Hematopoietic multipotent progenitor cell treated with erythropoietin and hydrocortisone succinate and interleukin-3 and kit ligand, for 8 days (in vitro differentiated cells): ENCODE measurements at regions not wholly inside any gene's neighbourhood (a gene's known extent, or its start where the extent isn't known, plus 50 kb on each side); places are given as distances from the start of the nearest gene placed in this dataset.
A peak's percentile ranks its signal among the peaks of the same experiment; 100 is the strongest.

Source experiments
- DNase-seq: peaks from one replicate; pipeline ENCODE4 v3.0.0-alpha.2; 2015

DNA sequence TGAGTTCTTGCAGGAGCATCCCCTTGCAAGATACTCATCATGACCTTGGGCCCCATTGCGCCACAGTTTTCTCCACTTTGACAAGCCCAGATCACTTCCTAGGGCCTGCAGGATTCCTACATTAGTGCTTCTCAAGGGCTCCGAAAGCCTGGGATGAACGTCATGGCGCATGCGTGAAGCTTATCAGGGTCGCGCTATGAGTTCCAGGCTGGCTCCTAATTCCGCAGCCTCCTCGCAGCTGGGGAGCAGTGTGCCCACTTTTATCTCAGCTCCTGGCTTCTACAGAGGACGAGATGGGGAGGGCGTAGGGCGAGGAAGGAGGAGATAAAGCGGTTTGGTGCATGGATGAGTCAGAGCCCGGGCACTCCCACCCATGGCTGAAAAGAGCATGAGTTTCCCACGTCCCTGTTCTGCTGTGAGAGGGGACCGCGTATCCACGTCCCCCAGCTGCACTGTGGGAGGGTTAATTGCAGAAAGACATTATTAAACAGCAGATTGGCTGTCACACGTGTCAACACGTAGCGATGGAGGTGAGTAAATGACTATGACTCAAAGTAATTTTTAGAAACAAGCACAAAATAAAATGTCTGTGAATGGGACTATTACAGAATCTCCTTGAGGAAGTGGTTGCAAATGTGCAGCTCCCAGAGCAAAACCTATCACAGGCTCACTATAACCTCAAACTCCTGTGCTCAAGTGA is 72.9 kb upstream of the DSP start:
- peak; percentile 97 for DNase-seq

DNA sequence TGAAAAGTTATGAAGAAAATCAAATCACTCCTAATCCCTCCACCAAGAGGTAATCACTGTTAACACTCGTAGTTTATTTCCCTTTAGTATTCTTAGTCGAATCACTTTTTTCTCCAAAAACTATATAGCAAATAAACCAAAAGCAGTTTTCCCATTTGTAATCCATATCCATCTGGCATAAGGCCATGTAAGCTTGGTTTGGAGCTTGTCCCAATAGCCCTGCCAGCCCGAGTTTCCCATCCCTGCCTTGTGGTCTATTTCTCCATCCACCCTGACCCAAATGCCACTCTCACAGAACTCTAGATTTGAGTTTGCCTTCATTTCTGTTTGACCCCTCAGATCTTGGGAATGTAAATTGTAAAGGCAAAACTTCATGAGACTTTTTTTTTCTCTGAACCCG is 71.8 kb upstream of the DSP start:
- no peak for DNase-seq

GRCh38 chr6:7471171-7471570 is 70.3 kb upstream of the DSP start:
- no peak for DNase-seq

DNA sequence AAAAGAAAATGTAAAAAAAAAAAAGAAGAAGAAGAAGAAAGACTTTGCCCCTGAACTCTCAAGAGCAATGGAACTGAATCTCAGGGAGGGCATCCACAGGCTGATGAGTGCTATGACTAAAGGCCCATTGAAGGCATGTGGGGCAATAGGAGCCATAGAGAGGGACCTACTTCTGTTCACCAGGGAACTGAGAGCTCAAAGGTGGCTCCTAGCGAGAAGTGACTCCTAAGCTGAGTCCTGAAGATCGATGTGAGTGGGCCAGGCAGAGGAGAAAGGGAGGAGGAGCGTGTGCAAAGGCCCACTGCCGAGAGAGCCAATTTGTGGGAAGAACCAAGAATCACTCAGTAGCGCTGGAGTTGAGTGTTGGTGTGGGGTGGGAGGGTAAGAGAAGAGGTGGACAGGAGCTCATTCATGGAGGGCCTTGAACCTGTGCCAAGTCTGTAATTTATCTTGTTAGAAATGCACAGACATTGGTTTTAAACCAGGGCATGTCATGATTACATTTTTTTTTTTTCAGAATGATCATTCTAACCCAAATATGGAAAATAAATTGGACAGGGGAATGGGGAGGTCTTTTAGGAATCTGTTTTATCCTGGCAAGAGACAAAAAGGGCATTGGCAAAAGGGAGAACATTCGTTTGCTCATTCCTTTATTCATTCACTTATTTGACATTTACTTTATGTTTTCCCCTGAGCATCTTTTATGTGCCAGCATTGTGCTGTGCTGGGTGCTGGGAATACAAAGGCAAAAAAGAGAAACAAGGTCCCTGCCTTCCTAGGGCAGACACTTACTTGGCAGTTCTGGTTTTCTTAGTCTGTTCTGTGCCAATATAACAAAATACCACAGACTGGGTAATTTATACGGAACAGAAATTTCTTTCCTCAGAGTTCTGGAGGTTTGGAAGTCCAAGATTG is 67.4 kb upstream of the DSP start:
- peak; percentile 27 for DNase-seq

DNA sequence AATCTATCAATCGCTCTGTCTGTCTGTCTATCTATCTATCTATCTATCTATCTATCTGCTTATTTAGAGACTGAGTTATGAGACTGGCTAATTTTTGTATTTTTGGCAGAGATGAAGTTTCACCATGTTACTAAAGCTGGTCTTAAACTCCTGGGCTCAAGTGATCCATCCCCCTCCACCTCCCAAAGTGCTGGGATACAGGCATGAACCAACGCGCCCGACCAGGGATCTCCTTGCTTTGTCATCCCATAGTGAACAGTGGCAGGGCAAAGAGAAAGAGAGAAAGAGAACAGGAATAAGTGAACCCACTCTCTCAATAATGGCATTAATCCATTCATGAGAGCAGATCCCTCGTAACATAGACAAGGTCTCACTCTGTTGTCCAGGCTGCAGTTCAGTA is 66.4 kb upstream of the DSP start:
- DNase-seq = no peak

- peak; percentile 24 for DNase-seq
Observed at GRCh38 chr6:7479801-7480266, 61.6 kb upstream of the DSP start.

DNA sequence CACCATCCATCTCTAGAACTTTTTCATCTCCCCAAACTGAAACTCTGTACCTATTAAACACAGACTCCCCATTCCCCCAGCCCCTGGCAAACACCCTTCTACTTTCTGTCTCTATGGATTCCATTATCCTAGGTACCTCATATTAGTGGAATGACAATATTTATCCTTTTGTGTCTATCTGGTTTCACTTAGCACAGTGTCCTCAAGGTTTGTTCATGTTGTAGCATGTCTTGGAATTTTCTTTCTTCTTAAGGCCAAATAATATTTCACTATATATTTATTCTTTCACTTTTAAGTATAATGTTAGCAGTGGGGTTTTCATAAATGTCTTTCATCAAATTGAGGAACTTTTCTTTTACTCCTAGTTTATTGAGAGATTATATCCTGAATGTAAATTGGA is 56.8 kb upstream of the DSP start:
- no peak for DNase-seq

DNA sequence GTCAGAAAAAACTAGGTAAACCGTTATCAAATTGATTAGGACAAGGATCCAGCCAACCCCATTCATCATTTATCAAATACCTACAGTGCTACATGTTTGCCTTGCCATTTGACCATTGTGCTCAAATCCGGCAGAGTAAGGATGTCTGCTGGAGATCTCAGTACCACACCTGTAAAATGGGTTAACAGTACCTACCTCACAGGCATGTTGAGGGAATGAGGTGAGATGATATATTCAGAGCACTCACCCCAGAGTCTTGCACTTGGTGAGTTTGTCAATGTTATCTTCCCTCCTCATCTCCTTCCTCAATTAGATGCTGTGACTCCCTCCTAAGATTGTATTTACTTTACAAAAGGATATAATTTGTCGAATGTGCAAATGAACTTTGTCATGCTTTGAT is 54.5 kb upstream of the DSP start:
- no peak for DNase-seq

- no peak for DNase-seq
Observed at GRCh38 chr6:7488494-7488893, 53.0 kb upstream of the DSP start.

GRCh38 chr6:7489376-7489775 is 52.1 kb upstream of the DSP start:
- DNase-seq = no peak
